ENCODE measurements at regions not wholly inside any gene's neighbourhood (a gene's known extent, or its start where the extent isn't known, plus 50 kb on each side); places are given as distances from the start of the nearest gene placed in this dataset. TPM values are rescaled to one million over a fixed set of nuclear protein-coding genes. Genes with fewer than 3 reads are reported as not detected.

DNA sequence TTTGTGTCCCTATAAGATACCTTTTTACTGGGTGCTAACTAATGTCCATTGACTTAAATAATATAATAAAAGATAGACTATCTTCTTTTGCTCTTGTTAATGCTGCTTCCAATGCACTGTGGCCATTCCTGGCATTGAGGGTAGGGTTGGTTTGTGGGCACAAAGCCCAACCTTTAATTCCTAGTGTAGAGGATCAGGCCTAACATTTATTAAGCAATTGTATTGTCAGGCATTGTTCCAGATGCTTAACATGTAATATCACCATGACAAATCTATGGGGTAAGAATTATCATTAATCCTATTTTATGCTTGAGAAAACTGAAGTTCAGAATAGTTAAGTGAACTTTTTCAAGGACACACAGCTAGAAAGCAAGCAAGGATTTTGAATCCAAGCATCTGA, 60.4 kb upstream of the GPBP1 start:
- Histone ChIP-seq H3K27me3 (no peaks in the 10 kb centered on the region), H3K4me3 (replicated peaks in 1 of 3) (no peak overlapping the region), H3K4me1 (no peaks in the 10 kb centered on the region), H3K9me3 (no peaks in the 10 kb centered on the region), H3K36me3 (no peaks in the 10 kb centered on the region), H3K27ac (no peak overlapping the region)
- TF ChIP-seq, protein P1, sequence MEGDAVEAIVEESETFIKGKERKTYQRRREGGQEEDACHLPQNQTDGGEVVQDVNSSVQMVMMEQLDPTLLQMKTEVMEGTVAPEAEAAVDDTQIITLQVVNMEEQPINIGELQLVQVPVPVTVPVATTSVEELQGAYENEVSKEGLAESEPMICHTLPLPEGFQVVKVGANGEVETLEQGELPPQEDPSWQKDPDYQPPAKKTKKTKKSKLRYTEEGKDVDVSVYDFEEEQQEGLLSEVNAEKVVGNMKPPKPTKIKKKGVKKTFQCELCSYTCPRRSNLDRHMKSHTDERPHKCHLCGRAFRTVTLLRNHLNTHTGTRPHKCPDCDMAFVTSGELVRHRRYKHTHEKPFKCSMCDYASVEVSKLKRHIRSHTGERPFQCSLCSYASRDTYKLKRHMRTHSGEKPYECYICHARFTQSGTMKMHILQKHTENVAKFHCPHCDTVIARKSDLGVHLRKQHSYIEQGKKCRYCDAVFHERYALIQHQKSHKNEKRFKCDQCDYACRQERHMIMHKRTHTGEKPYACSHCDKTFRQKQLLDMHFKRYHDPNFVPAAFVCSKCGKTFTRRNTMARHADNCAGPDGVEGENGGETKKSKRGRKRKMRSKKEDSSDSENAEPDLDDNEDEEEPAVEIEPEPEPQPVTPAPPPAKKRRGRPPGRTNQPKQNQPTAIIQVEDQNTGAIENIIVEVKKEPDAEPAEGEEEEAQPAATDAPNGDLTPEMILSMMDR (IDR thresholded peaks at IDR 0.05): no peak
- TF ChIP-seq POLR2A (IDR thresholded peaks at IDR 0.05): no peak
- no peak for DNase-seq
- intact Hi-C loops (cut with DNase I): no loop called here

DNA sequence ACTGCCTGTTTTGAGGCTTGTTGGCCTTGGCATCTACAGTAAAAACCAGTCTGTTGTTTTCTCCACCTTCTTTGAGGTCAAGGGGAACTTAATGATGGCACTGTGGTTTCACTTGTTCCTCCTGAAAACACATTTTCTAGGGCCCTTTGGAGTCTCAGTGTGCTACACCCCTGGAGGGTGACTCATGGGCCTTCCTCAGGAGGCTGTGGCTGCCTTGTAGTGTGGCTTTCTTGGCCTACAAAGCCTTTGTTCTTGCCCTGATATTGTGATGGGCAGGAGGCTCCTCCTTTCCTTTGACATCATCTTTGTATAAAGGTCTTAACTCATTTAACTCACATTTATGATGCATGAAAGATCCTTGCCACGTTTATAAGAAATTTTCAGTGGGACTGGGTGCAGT, 56.3 kb upstream of the GPBP1 start:
- Histone ChIP-seq H3K27me3 (no peaks in the 10 kb centered on the region), H3K27ac (no peak overlapping the region), H3K4me3 (replicated peaks in 1 of 3) (no peak overlapping the region), H3K36me3 (no peaks in the 10 kb centered on the region), H3K4me1 (no peaks in the 10 kb centered on the region), H3K9me3 (no peaks in the 10 kb centered on the region)
- intact Hi-C loops (cut with DNase I): no loop called here
- no peak for TF ChIP-seq POLR2A (IDR thresholded peaks at IDR 0.05)
- TF ChIP-seq, protein P1 (IDR thresholded peaks at IDR 0.05): no peak
- WGBS, 2 donors: 40 to 61% methylated on average over 1 of the region's 1 CpG
- no peak for DNase-seq

DNA sequence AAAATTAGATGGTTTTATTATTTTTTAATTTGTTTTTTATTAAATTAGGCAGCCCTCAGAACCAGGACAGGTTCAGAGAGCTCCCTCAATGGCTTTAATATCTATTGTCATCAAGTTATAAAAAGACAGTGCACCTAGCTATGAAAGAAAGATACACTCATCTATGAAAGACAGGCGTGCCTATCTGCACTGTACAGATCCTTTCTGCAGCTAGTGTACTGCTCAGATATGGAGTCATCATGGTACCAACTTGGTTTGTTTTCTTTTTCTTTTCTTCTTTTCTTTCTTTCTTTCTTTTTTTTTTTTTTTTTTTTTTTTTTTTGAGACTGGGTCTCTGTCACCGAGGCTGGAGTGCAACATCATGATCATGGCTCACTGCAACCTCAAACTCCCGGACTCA, 54.8 kb upstream of the GPBP1 start:
- H3K27ac ChIP-seq: no peak overlapping the region
- H3K27me3 ChIP-seq: no peaks in the 10 kb centered on the region
- H3K9me3 ChIP-seq: no peaks in the 10 kb centered on the region
- H3K36me3 ChIP-seq: no peaks in the 10 kb centered on the region
- WGBS, 2 donors: 87% methylated on average over 3 of the region's 3 CpGs
- H3K4me3 ChIP-seq (replicated peaks in 1 of 3): no peak overlapping the region
- TF ChIP-seq POLR2A (IDR thresholded peaks at IDR 0.05): no peak
- no peaks in the 10 kb centered on the region for H3K4me1 ChIP-seq
- DNase-seq: no peak
- intact Hi-C loops (cut with DNase I): no loop called here

DNA sequence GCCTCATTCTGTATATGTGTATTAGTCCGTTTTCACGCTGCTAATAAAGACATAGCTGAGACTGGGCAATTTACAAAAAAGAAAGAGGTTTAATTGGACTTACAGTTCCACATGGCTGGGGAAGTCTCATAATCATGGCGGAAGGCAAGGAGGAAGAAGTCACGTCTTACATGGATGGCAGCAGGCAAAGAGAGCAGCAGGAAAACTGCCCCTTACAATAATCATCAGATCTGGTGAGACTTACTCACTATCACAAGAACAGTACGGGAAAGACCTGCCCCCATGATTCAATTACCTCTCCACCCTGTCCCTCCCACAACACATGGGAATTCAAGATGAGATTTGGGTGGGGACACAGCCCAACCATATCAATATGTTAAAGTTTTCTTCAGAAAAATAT, 49.8 kb upstream of the GPBP1 start:
- Histone ChIP-seq H3K4me1 (no peaks in the 10 kb centered on the region), H3K36me3 (no peaks in the 10 kb centered on the region), H3K9me3 (no peaks in the 10 kb centered on the region), H3K27ac (no peak overlapping the region), H3K4me3 (replicated peaks in 1 of 3) (no peak overlapping the region), H3K27me3 (no peaks in the 10 kb centered on the region)
- intact Hi-C loops (cut with DNase I): no loop called here
- TF ChIP-seq, protein P1 (IDR thresholded peaks at IDR 0.05): no peak
- no peak for TF ChIP-seq POLR2A (IDR thresholded peaks at IDR 0.05)
- WGBS, 2 donors: 93 to 97% methylated on average over 5 of the region's 5 CpGs
- DNase-seq: no peak

Small RNAs in the stretch of these regions (small RNA-seq; reads per million reads assigned to genes)
- gene AC034244.1: not detected

Measured in thyroid gland (tissue), 4 donors.